HCT116 (cell line): ENCODE measurements at regions not wholly inside any gene's neighbourhood (a gene's known extent, or its start where the extent isn't known, plus 50 kb on each side); places are given as distances from the start of the nearest gene placed in this dataset.

ENCODE experiments used
- ATAC-seq: fragments of 200-7000 bp; cut with Tn5 transposase; 2 replicates; pipeline ENCODE4 v1.9.1; 2020; ENCODE audit warnings: mild to moderate bottlenecking, moderate library complexity
- BruUV-seq: library from RNA; stranded (reverse); fragments of 400-500 nt; replicated peaks from 2 replicates; lab custom pipeline; 2021; lab: Mats Ljungman, UMichigan
- CTCF ChIA-PET: fragments of 300-600 bp; sonication (Branson Sonifier 250); formaldehyde crosslinking; loops from one replicate; lab custom pipeline; 2021; ENCODE audit warnings: antibody characterized with exemption; lab: Charles Lee
- POLR2A ChIA-PET: fragments of 300-600, 350-600 bp; sonication (Branson Sonifier 250); formaldehyde crosslinking; loops from one replicate; lab custom pipeline; 2021; ENCODE audit warnings: antibody characterized with exemption; lab: Charles Lee
- RAD21 ChIA-PET, 2 experiments: fragments of 300-600 bp; sonication (Branson Sonifier 250); formaldehyde crosslinking; loops; one replicate each; lab custom pipeline; 2023; ENCODE audit warnings: low total read pairs in 2 of 2; ENCODE audit not compliant: uncharacterized antibody in 2 of 2, unreplicated experiment in 2 of 2, low non-redundant PET in 1 of 2; lab: Charles Lee
- DNase-seq: peaks from one replicate; pipeline ENCODE4 v3.0.0-alpha.2; 2010; ENCODE audit warnings: low read depth, low spot score
- H2AFZ ChIP-seq: fragments of 200-600 bp; shearing (Covaris generic), sonication (generic); 2 replicates; pipeline ENCODE4 v1.6.1; 2017; ENCODE audit warnings: low read depth, mixed run types, mixed read lengths, antibody characterized with exemption, low read length; ENCODE audit not compliant: poor library complexity, severe bottlenecking
- H3K27ac ChIP-seq: 2 replicates; pipeline ENCODE4 v1.5.1; 2012; ENCODE audit warnings: low read depth, low read length
- H3K27me3 ChIP-seq: fragments of 200-600 bp; sonication (generic); 2 replicates; pipeline ENCODE4 v1.6.1; 2016; ENCODE audit warnings: mixed run types, low read length, mixed read lengths; ENCODE audit not compliant: insufficient read depth
- H3K36me3 ChIP-seq, 2 experiments: fragments of 200-500 bp in 1 of 2; fragments of 200-600 bp in 1 of 2; sonication (Bioruptor generic) in 1 of 2; sonication (generic) in 1 of 2; 2 replicates each; pipeline versions ENCODE4 v1.5.1 to v1.6.1; 2014 to 2016; ENCODE audit warnings: low read length in 2 of 2, inconsistent platforms in 1 of 2, mixed read lengths in 1 of 2, mixed run types in 1 of 2; ENCODE audit not compliant: insufficient read depth in 2 of 2, control insufficient read depth in 1 of 2
- H3K4me1 ChIP-seq, 2 experiments: fragments of 200-600 bp in 1 of 2; sonication (generic) in 1 of 2; 2 replicates each; pipeline versions ENCODE4 v1.5.1 to v1.6.1; 2012 to 2017; ENCODE audit warnings: low read length in 2 of 2, inconsistent platforms in 1 of 2, mild to moderate bottlenecking in 1 of 2, mixed read lengths in 1 of 2, mixed run types in 1 of 2, moderate library complexity in 1 of 2; ENCODE audit not compliant: insufficient read depth in 2 of 2, control insufficient read depth in 1 of 2
- H3K4me2 ChIP-seq: fragments of 200-600 bp; sonication (generic); 2 replicates; pipeline ENCODE4 v1.6.1; 2017; ENCODE audit warnings: mixed run types, low read length, mixed read lengths
- H3K4me3 ChIP-seq, 2 experiments: fragments of 200-600 bp in 1 of 2; sonication (generic) in 1 of 2; replicated peaks in 1 of 2; 2 replicates each; pipeline ENCODE4 v1.5.1; 2011 to 2016; ENCODE audit warnings: low read length in 2 of 2, control low read depth in 1 of 2, low read depth in 1 of 2, mild to moderate bottlenecking in 1 of 2, mixed read lengths in 1 of 2, mixed run types in 1 of 2
- H3K79me2 ChIP-seq: fragments of 200-600 bp; sonication (generic); 2 replicates; pipeline ENCODE4 v1.6.1; 2017; ENCODE audit warnings: mild to moderate bottlenecking, mixed run types, low read length, moderate library complexity, mixed read lengths; ENCODE audit not compliant: insufficient read depth
- H3K9ac ChIP-seq: fragments of 200-600 bp; sonication (generic); 2 replicates; pipeline ENCODE4 v1.6.1; 2016; ENCODE audit warnings: low read length, mixed read lengths
- H3K9me2 ChIP-seq: fragments of 200-600 bp; sonication (generic), shearing (Covaris generic); 2 replicates; pipeline ENCODE4 v1.6.1; 2017; ENCODE audit warnings: mixed run types, mild to moderate bottlenecking, moderate library complexity; ENCODE audit not compliant: insufficient read depth
- H3K9me3 ChIP-seq, 2 experiments: fragments of 200-500 bp in 1 of 2; fragments of 200-600 bp in 1 of 2; sonication (Bioruptor generic) in 1 of 2; sonication (generic) in 1 of 2; 2 replicates each; pipeline ENCODE4 v1.6.1; 2014 to 2017; ENCODE audit warnings: low read length in 2 of 2, mixed read lengths in 2 of 2, inconsistent platforms in 1 of 2, low read depth in 1 of 2, mild to moderate bottlenecking in 1 of 2, mixed run types in 1 of 2, moderate library complexity in 1 of 2; ENCODE audit not compliant: control insufficient read depth in 1 of 2, insufficient read depth in 1 of 2
- H4K20me1 ChIP-seq: fragments of 200-600 bp; sonication (generic), shearing (Covaris generic); 2 replicates; pipeline ENCODE4 v1.6.1; 2017; ENCODE audit warnings: mixed run types, mild to moderate bottlenecking, moderate library complexity; ENCODE audit not compliant: insufficient read depth
- CBX3 ChIP-seq: IDR thresholded peaks from 2 replicates; pipeline ENCODE4 v1.6.1; 2012; ENCODE audit warnings: low read depth
- ELF1 ChIP-seq: IDR thresholded peaks from 2 replicates; pipeline ENCODE4 v1.6.1; 2012; ENCODE audit warnings: low read depth, borderline replicate concordance
- EZH2phosphoT487 ChIP-seq: fragments of 200-600 bp; IDR thresholded peaks from 2 replicates; pipeline ENCODE4 v1.6.1; 2018; ENCODE audit warnings: antibody characterized with exemption, borderline replicate concordance
- JUND ChIP-seq: IDR thresholded peaks from 2 replicates; pipeline ENCODE4 v1.6.1; 2012
- SIN3A ChIP-seq: IDR thresholded peaks from 2 replicates; pipeline ENCODE4 v1.6.1; 2012; ENCODE audit warnings: low read depth
- TCF7L2 ChIP-seq: IDR thresholded peaks from 2 replicates; pipeline ENCODE4 v1.7.0; 2011; ENCODE audit warnings: borderline replicate concordance, inconsistent platforms; ENCODE audit not compliant: insufficient read depth, insufficient read length; ENCODE audit errors: extremely low read depth
- YY1 ChIP-seq: IDR thresholded peaks from 2 replicates; pipeline ENCODE4 v1.6.1; 2011; ENCODE audit warnings: low read length, low read depth, moderate library complexity, mild to moderate bottlenecking; ENCODE audit not compliant: insufficient replicate concordance; ENCODE audit errors: extremely low read depth
- ZNF274 ChIP-seq: fragments of 200-500 bp; sonication (Bioruptor generic); IDR thresholded peaks from 2 replicates; pipeline ENCODE4 v1.6.1; 2014; ENCODE audit warnings: mild to moderate bottlenecking, low read depth, low read length, inconsistent platforms
- intact Hi-C: fragments of 100-400 bp; cut with micrococcal nuclease; formaldehyde crosslinking; loops from 2 replicates; pipeline ENCODE4 v1.10.0; 2022
- TF ChIP-seq, protein P1 (sequence below): IDR thresholded peaks from 2 replicates; pipeline ENCODE4 v1.6.1; 2011; ENCODE audit warnings: mild to moderate bottlenecking, low read length, moderate library complexity; ENCODE audit not compliant: insufficient replicate concordance; ENCODE audit errors: extremely low read depth
- TF ChIP-seq, protein P2 (sequence below), 3 experiments: fragments of 200-600 bp in 1 of 3; sonication (generic) in 1 of 3; IDR thresholded peaks in 2 of 3; conservative IDR thresholded peaks in 1 of 3; 2 replicates each; pipeline ENCODE4 v1.5.1; 2012 to 2017; ENCODE audit warnings: low read depth in 2 of 3, low read length in 2 of 3, antibody characterized with exemption in 1 of 3, borderline replicate concordance in 1 of 3, control low read depth in 1 of 3, mild to moderate bottlenecking in 1 of 3, mixed read lengths in 1 of 3, mixed run types in 1 of 3, moderate library complexity in 1 of 3; ENCODE audit not compliant: insufficient read depth in 1 of 3

DNA sequence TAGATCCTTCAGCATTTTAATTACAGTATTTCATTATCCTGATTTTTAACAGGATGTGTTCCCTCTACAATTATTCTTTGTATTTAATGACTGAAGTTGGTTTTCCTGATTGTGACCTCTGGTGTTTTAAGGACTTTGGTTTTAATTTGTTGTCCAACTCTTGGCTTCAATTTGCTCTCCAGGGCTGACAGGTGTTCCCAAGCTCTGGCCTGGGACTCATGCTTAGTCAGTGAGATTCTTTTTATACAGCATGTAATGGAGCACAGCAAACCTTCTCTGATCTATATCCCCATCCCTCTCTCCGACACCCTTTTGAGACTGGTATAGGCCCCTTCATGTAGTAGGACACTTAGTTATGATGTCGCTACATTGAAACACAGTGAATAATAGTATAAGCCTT lies 896.3 kb downstream of the TSN start:
- Histone ChIP-seq H3K27me3 (no peaks in the 10 kb centered on the region), H3K27ac (no peak overlapping the region), H3K36me3 (no peaks in the 10 kb centered on the region), H3K4me3 (no peak overlapping the region), H3K9ac (no peak overlapping the region), H4K20me1 (no peaks in the 10 kb centered on the region), H3K79me2 (no peaks in the 10 kb centered on the region), H3K9me3 (peaks cover 4 to 5% of the 10 kb centered on the region in 2 experiments; a peak in 2 of 4 replicates), H3K9me2 (no peaks in the 10 kb centered on the region), H3K4me2 (no peak overlapping the region), H3K4me1 (no peaks in the 10 kb centered on the region), H2AFZ (no peak overlapping the region)
- DNase-seq = no peak
- no TSS peak for BruUV-seq
- ChIA-PET POLR2A (no interaction called here), CTCF (no interaction called here), RAD21 (no interaction called here)
- TF ChIP-seq SIN3A (no peak), ZNF274 (no peak), TCF7L2 (no peak), YY1 (no peak), ELF1 (no peak), CBX3 (no peak)
- no peak for ATAC-seq
- intact Hi-C loops = no loop called here

DNA sequence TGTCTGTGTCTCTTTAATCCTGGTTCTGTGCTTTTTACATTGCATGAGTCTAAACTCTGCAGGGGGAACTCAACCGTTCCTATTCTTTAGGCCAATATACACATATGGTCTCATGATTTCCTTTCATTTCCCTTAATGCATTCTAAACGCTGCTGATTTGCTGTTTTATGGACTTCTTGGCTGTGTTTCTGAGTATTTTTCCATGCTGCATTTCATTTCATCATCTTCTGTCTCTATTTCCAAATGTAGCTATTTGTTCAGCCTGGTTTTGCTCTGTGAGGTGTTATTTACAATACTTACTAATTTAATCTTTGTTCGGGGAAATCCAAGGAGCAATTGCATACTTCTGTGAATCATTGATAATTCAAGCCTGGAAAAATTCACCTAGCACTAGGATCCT lies 897.2 kb downstream of the TSN start:
- no peak for DNase-seq
- no peaks in the 10 kb centered on the region for H3K4me1 ChIP-seq
- ChIA-PET POLR2A (no interaction called here), CTCF (no interaction called here), RAD21 (no interaction called here)
- H3K4me2 ChIP-seq = no peak overlapping the region
- no peak overlapping the region for H2AFZ ChIP-seq
- no peaks in the 10 kb centered on the region for H4K20me1 ChIP-seq
- no peak overlapping the region for H3K4me3 ChIP-seq
- intact Hi-C loops = no loop called here
- H3K27me3 ChIP-seq = no peaks in the 10 kb centered on the region
- H3K9me2 ChIP-seq = no peaks in the 10 kb centered on the region
- H3K36me3 ChIP-seq = no peaks in the 10 kb centered on the region
- no peaks in the 10 kb centered on the region for H3K79me2 ChIP-seq
- H3K27ac ChIP-seq = no peak overlapping the region
- BruUV-seq = no TSS peak
- H3K9me3 ChIP-seq = peaks cover 5% of the 10 kb centered on the region in 2 experiments; a peak in 2 of 4 replicates
- no peak for ATAC-seq
- no peak overlapping the region for H3K9ac ChIP-seq
- no peak for TF ChIP-seq EZH2phosphoT487
- TF ChIP-seq, protein P1, sequence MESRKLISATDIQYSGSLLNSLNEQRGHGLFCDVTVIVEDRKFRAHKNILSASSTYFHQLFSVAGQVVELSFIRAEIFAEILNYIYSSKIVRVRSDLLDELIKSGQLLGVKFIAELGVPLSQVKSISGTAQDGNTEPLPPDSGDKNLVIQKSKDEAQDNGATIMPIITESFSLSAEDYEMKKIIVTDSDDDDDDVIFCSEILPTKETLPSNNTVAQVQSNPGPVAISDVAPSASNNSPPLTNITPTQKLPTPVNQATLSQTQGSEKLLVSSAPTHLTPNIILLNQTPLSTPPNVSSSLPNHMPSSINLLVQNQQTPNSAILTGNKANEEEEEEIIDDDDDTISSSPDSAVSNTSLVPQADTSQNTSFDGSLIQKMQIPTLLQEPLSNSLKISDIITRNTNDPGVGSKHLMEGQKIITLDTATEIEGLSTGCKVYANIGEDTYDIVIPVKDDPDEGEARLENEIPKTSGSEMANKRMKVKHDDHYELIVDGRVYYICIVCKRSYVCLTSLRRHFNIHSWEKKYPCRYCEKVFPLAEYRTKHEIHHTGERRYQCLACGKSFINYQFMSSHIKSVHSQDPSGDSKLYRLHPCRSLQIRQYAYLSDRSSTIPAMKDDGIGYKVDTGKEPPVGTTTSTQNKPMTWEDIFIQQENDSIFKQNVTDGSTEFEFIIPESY = no peak
- no peak for TF ChIP-seq JUND
- TF ChIP-seq, protein P2, sequence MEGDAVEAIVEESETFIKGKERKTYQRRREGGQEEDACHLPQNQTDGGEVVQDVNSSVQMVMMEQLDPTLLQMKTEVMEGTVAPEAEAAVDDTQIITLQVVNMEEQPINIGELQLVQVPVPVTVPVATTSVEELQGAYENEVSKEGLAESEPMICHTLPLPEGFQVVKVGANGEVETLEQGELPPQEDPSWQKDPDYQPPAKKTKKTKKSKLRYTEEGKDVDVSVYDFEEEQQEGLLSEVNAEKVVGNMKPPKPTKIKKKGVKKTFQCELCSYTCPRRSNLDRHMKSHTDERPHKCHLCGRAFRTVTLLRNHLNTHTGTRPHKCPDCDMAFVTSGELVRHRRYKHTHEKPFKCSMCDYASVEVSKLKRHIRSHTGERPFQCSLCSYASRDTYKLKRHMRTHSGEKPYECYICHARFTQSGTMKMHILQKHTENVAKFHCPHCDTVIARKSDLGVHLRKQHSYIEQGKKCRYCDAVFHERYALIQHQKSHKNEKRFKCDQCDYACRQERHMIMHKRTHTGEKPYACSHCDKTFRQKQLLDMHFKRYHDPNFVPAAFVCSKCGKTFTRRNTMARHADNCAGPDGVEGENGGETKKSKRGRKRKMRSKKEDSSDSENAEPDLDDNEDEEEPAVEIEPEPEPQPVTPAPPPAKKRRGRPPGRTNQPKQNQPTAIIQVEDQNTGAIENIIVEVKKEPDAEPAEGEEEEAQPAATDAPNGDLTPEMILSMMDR (IDR thresholded peaks at IDR 0.05 in 2 of 3, conservative IDR thresholded peaks at IDR 0.05 in 1 of 3; ENCODE audit: borderline replicate concordance in 1 of 3, insufficient read depth in 1 of 3, low read depth in 2 of 3, low read length in 2 of 3) = no peak
- TF ChIP-seq, all 23 proteins: peak for 0
